Central memory CD4-positive, alpha-beta T cell (primary cell): ENCODE measurements at regions not wholly inside any gene's neighbourhood (a gene's known extent, or its start where the extent isn't known, plus 50 kb on each side); places are given as distances from the start of the nearest gene placed in this dataset.
"Not testable (repeated sequence)": the region's sequence is repeated elsewhere in the genome, so short reads cannot be mapped to it uniquely, and the experiment has no call there.

Source experiments
- DNase-seq: peaks from one replicate; pipeline ENCODE4 v3.0.0; 2022

GRCh38 chr1:8227674-8228073 is 90.2 kb upstream of the SLC45A1 start:
- DNase-seq, result not testable (repeated sequence)

- no peak for DNase-seq
Observed at GRCh38 chr1:8226747-8227146, 91.2 kb upstream of the SLC45A1 start.

GRCh38 chr1:8226024-8226423 is 91.9 kb upstream of the SLC45A1 start:
- not testable (repeated sequence) for DNase-seq

GRCh38 chr1:8223526-8223925 is 94.4 kb upstream of the SLC45A1 start:
- no peak for DNase-seq

- DNase-seq, result no peak
Observed at GRCh38 chr1:8222789-8223188, 95.1 kb upstream of the SLC45A1 start.

- DNase-seq, result no peak
Observed at GRCh38 chr1:8219530-8219929, 98.4 kb upstream of the SLC45A1 start.

GRCh38 chr1:8218351-8219092 is 99.4 kb upstream of the SLC45A1 start:
- no peak for DNase-seq

- no peak for DNase-seq
Observed at GRCh38 chr1:8217809-8218208, 100.1 kb upstream of the SLC45A1 start.

- DNase-seq, result no peak
Observed at GRCh38 chr1:8217011-8217711, 100.8 kb upstream of the SLC45A1 start.

- DNase-seq, result no peak
Observed at GRCh38 chr1:8216005-8216404, 101.9 kb upstream of the SLC45A1 start.

GRCh38 chr1:8214501-8215173 is 103.3 kb upstream of the SLC45A1 start:
- DNase-seq, result no peak

GRCh38 chr1:8213676-8214075 is 104.2 kb upstream of the SLC45A1 start:
- no peak for DNase-seq

- DNase-seq, result no peak
Observed at GRCh38 chr1:8213136-8213535, 104.8 kb upstream of the SLC45A1 start.

GRCh38 chr1:8212580-8213031 is 105.3 kb upstream of the SLC45A1 start:
- no peak for DNase-seq

- DNase-seq, result no peak
Observed at GRCh38 chr1:8211883-8212579, 105.9 kb upstream of the SLC45A1 start.

GRCh38 chr1:8211251-8211882 is 106.5 kb upstream of the SLC45A1 start:
- no peak for DNase-seq

GRCh38 chr1:8207202-8207601 is 110.7 kb upstream of the SLC45A1 start:
- no peak for DNase-seq

- DNase-seq, result no peak
Observed at GRCh38 chr1:8206391-8206790, 111.5 kb upstream of the SLC45A1 start.

GRCh38 chr1:8205771-8206170 is 112.1 kb upstream of the SLC45A1 start:
- no peak for DNase-seq

GRCh38 chr1:8204826-8205225 is 113.1 kb upstream of the SLC45A1 start:
- no peak for DNase-seq

- DNase-seq, result no peak
Observed at GRCh38 chr1:8203551-8203950, 114.4 kb upstream of the SLC45A1 start.

- no peak for DNase-seq
Observed at GRCh38 chr1:8203056-8203455, 114.9 kb upstream of the SLC45A1 start.
